ENCODE measurements at regions not wholly inside any gene's neighbourhood (a gene's known extent, or its start where the extent isn't known, plus 50 kb on each side); places are given as distances from the start of the nearest gene placed in this dataset.

DNA sequence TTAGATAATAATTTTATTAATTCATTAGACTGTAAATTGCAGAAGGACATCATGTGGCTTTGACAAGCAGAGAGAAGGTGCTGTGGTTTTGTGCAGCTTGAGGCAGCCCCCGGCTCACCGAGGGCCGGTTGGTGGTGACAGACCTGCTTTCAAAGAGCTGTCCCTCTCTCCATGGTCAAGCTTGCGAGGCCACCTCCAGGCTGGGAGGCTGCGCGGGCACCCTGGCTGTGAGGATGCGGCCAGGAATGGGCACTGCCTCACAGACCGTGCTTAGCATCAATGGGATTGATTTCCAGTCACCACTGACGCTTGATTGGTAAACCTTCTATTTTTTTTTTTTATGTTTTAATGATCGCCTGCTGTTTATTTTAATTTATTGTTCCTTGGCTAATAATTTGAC lies 690.9 kb downstream of the GALR1 start:
- Histone ChIP-seq H3K27ac (ENCODE audit: insufficient read depth, low read length, poor library complexity, severe bottlenecking) (no peak overlapping the region), H3K36me3 (ENCODE audit: control insufficient read depth, insufficient read depth, low read length) (no peaks in the 10 kb centered on the region), H3K27me3 (replicated peaks; ENCODE audit: control insufficient read depth, insufficient read depth, low read length, poor library complexity, severe bottlenecking) (no peaks in the 10 kb centered on the region), H3K9me3 (ENCODE audit: control insufficient read depth, low read length) (no peaks in the 10 kb centered on the region), H3K4me1 (ENCODE audit: control insufficient read depth, insufficient read depth, low read length, poor library complexity, severe bottlenecking) (no peaks in the 10 kb centered on the region), H3K4me3 (ENCODE audit: insufficient read depth, low read depth, low read length, poor library complexity, severe bottlenecking) (no peak overlapping the region)
- DNase-seq = no peak

DNA sequence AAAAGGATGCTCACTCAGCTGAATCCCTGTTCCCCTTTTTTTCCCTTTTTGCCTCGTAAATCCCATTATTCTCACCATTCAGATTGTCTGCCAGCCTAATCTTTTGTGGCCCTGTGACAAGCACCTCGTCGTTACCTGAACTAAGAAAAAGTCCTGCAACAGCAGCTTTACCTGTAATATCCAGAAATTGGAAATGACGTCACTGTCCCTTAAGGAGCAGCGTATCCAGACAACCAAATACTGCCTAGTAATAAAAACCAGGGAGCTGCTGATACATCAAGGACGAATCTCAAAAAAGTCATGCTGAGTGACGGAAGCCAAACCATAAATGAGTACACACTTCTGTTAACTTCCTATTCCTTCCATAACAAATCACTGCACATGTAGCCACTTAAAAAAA lies 694.9 kb downstream of the GALR1 start:
- H3K27ac ChIP-seq (ENCODE audit: insufficient read depth, low read length, poor library complexity, severe bottlenecking) = no peak overlapping the region
- no peaks in the 10 kb centered on the region for H3K4me1 ChIP-seq (ENCODE audit: control insufficient read depth, insufficient read depth, low read length, poor library complexity, severe bottlenecking)
- no peak for DNase-seq
- H3K36me3 ChIP-seq (ENCODE audit: control insufficient read depth, insufficient read depth, low read length) = no peaks in the 10 kb centered on the region
- H3K4me3 ChIP-seq (ENCODE audit: insufficient read depth, low read depth, low read length, poor library complexity, severe bottlenecking) = no peak overlapping the region
- H3K27me3 ChIP-seq (replicated peaks; ENCODE audit: control insufficient read depth, insufficient read depth, low read length, poor library complexity, severe bottlenecking) = no peaks in the 10 kb centered on the region
- no peaks in the 10 kb centered on the region for H3K9me3 ChIP-seq (ENCODE audit: control insufficient read depth, low read length)

DNA sequence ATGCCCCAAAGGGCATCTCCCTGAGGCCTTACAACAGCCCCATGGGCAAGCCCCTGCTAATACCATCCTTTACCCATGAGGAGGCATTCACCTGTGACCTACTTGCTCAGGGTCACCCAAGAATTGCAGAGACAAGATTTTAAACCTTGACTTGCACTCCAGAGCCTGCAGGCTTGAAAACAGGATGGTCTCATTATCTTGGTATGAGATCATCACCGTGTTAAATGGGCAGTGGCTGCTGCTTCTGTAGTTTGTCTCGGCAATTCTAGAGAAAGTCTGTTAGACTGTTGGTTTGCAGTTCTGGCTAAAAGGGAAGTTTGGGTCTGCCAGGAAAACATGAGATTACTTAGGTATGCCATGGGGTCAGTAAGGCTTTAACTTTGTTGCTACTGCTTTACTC lies 698.9 kb downstream of the GALR1 start:
- DNase-seq = no peak
- Histone ChIP-seq H3K4me1 (ENCODE audit: control insufficient read depth, insufficient read depth, low read length, poor library complexity, severe bottlenecking) (no peaks in the 10 kb centered on the region), H3K4me3 (ENCODE audit: insufficient read depth, low read depth, low read length, poor library complexity, severe bottlenecking) (no peak overlapping the region), H3K9me3 (ENCODE audit: control insufficient read depth, low read length) (no peaks in the 10 kb centered on the region), H3K36me3 (ENCODE audit: control insufficient read depth, insufficient read depth, low read length) (no peaks in the 10 kb centered on the region), H3K27ac (ENCODE audit: insufficient read depth, low read length, poor library complexity, severe bottlenecking) (no peak overlapping the region), H3K27me3 (replicated peaks; ENCODE audit: control insufficient read depth, insufficient read depth, low read length, poor library complexity, severe bottlenecking) (no peaks in the 10 kb centered on the region)

DNA sequence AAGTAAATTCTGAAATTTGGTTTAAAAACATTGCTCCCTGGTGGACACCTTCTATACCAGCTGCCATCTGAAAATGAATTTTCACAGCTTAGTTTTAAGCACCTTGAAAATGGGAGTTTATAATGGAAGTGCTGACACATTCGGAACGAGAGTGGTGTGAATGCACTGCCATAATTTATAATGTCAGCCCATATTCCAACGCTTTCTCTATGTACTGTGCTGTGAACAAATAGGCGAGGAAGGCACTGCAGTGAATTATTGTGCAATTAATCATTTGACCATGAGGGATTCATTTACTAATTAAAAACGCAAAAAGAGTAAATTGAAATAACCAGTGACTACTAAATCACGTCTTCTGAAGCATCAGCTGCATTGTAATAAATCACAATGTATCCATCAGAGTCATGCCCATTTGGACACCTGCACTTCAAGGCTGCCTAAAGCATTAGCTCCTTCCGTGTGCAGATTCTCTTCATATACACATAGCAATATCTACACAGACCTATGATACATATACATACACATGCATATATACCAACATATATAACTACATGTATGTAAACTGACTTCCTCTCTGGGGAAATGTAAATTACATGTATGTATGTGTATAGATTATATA lies 699.8 kb downstream of the GALR1 start:
- no peak for DNase-seq

DNA sequence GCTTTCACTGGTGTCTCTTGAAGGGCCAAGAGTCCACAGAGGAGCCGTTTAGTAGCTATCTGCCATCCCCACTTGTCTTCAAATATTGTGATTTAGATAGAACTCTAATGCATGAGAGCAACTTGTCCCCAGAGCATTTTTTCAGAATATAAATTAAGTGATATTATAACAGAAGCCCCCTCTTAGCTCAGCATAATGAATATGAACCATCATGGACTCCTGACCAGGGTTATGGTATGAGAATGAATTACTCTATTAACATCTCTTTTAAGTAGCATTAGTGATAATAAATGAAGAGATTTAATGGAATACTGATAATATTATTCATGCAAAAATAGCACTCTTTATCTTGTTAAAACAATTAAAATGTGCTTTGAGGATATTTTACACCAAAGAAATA lies 709.6 kb downstream of the GALR1 start:
- DNase-seq = no peak

More for the DNA sequence above, 699.8 kb downstream of the GALR1 start:
- no peak overlapping the region for H3K27ac ChIP-seq (ENCODE audit: insufficient read depth, low read length, poor library complexity, severe bottlenecking)
- H3K4me3 ChIP-seq (ENCODE audit: insufficient read depth, low read depth, low read length, poor library complexity, severe bottlenecking) = no peak overlapping the region
- no peaks in the 10 kb centered on the region for H3K4me1 ChIP-seq (ENCODE audit: control insufficient read depth, insufficient read depth, low read length, poor library complexity, severe bottlenecking)
- H3K9me3 ChIP-seq (ENCODE audit: control insufficient read depth, low read length) = no peaks in the 10 kb centered on the region
- no peaks in the 10 kb centered on the region for H3K36me3 ChIP-seq (ENCODE audit: control insufficient read depth, insufficient read depth, low read length)
- no peaks in the 10 kb centered on the region for H3K27me3 ChIP-seq (replicated peaks; ENCODE audit: control insufficient read depth, insufficient read depth, low read length, poor library complexity, severe bottlenecking)

DNA sequence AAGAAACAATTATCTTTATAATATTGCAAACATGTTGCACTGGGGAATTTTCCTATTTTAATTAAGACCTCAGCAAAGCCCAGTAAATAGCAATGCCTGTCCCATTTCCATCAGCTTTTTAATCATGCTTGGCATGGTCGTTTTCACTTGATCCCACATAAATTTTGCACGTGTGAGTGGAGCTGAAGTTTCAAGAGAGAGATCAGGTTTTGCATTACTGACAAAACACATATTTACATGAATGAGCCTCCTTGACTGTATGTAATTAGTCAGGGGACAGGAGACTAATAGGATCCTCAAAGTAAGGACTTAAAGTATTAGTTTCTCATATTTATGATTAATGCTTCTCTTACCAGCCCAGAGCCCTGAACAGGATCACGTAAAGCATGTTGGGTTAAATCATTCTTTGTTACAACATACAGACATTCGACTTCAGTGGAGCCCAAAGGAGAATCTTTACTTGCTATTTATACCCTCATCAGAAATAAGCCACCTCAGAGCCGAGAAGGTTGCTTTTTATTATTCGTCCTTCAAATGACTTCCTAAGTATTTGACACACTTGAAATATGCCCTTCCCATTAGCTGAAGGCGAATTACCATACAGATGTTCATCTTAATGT lies 711.3 kb downstream of the GALR1 start:
- H3K36me3 ChIP-seq (ENCODE audit: control insufficient read depth, insufficient read depth, low read length) = no peaks in the 10 kb centered on the region
- no peaks in the 10 kb centered on the region for H3K9me3 ChIP-seq (ENCODE audit: control insufficient read depth, low read length)
- H3K4me3 ChIP-seq (ENCODE audit: insufficient read depth, low read depth, low read length, poor library complexity, severe bottlenecking) = no peak overlapping the region
- DNase-seq = no peak
- H3K4me1 ChIP-seq (ENCODE audit: control insufficient read depth, insufficient read depth, low read length, poor library complexity, severe bottlenecking) = no peaks in the 10 kb centered on the region
- no peak overlapping the region for H3K27ac ChIP-seq (ENCODE audit: insufficient read depth, low read length, poor library complexity, severe bottlenecking)
- no peaks in the 10 kb centered on the region for H3K27me3 ChIP-seq (replicated peaks; ENCODE audit: control insufficient read depth, insufficient read depth, low read length, poor library complexity, severe bottlenecking)

More for the DNA sequence above, 709.6 kb downstream of the GALR1 start:
- no peaks in the 10 kb centered on the region for H3K36me3 ChIP-seq (ENCODE audit: control insufficient read depth, insufficient read depth, low read length)
- H3K4me3 ChIP-seq (ENCODE audit: insufficient read depth, low read depth, low read length, poor library complexity, severe bottlenecking) = no peak overlapping the region
- no peak overlapping the region for H3K27ac ChIP-seq (ENCODE audit: insufficient read depth, low read length, poor library complexity, severe bottlenecking)
- H3K9me3 ChIP-seq (ENCODE audit: control insufficient read depth, low read length) = no peaks in the 10 kb centered on the region
- no peaks in the 10 kb centered on the region for H3K27me3 ChIP-seq (replicated peaks; ENCODE audit: control insufficient read depth, insufficient read depth, low read length, poor library complexity, severe bottlenecking)
- H3K4me1 ChIP-seq (ENCODE audit: control insufficient read depth, insufficient read depth, low read length, poor library complexity, severe bottlenecking) = no peaks in the 10 kb centered on the region

DNA sequence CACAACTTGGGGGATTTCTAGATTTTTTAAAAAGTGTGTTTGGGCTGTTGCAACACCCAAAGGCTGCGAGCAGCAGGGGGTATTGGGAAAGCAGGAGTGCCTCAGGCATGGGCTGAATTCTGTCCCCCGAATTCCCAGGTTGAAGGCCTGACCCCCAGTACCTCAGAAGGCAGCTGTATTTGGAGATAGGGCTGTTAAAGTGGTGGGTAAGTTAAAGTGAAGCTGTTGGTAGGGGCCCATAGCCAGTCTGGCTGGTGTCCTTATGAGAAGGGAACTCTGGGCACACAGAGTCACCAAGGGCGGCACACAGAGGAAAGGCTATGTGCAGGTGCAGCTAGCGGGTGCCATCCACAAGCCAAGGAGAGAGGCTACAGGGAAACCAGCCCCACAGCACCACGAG lies 717.4 kb downstream of the GALR1 start:
- no peak for DNase-seq
- H3K9me3 ChIP-seq (ENCODE audit: control insufficient read depth, low read length) = no peaks in the 10 kb centered on the region
- no peaks in the 10 kb centered on the region for H3K36me3 ChIP-seq (ENCODE audit: control insufficient read depth, insufficient read depth, low read length)
- H3K4me1 ChIP-seq (ENCODE audit: control insufficient read depth, insufficient read depth, low read length, poor library complexity, severe bottlenecking) = no peaks in the 10 kb centered on the region
- no peaks in the 10 kb centered on the region for H3K27me3 ChIP-seq (replicated peaks; ENCODE audit: control insufficient read depth, insufficient read depth, low read length, poor library complexity, severe bottlenecking)
- H3K27ac ChIP-seq (ENCODE audit: insufficient read depth, low read length, poor library complexity, severe bottlenecking) = no peak overlapping the region
- no peak overlapping the region for H3K4me3 ChIP-seq (ENCODE audit: insufficient read depth, low read depth, low read length, poor library complexity, severe bottlenecking)

DNA sequence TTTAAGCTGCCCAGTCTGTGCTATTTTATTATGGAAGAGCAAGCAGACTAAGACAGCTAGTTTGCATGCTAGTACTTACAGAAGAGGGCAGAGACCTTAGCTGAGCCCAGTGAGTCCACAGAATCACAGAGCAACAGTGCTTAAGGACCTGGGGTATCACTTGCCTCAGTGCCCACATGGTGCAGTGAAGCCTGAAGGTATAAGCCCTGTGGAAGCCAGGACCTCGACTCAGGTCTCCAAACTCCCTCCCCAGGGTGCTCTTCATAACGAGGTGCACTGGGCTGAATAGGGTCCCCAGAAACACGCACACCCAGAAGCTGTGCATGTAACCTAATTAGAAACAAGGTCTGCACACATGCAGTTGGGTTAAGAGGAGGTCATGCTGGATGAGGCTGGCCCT lies 718.1 kb downstream of the GALR1 start:
- Histone ChIP-seq H3K27me3 (replicated peaks; ENCODE audit: control insufficient read depth, insufficient read depth, low read length, poor library complexity, severe bottlenecking) (no peaks in the 10 kb centered on the region), H3K4me1 (ENCODE audit: control insufficient read depth, insufficient read depth, low read length, poor library complexity, severe bottlenecking) (no peaks in the 10 kb centered on the region), H3K4me3 (ENCODE audit: insufficient read depth, low read depth, low read length, poor library complexity, severe bottlenecking) (no peak overlapping the region), H3K36me3 (ENCODE audit: control insufficient read depth, insufficient read depth, low read length) (no peaks in the 10 kb centered on the region), H3K9me3 (ENCODE audit: control insufficient read depth, low read length) (no peaks in the 10 kb centered on the region), H3K27ac (ENCODE audit: insufficient read depth, low read length, poor library complexity, severe bottlenecking) (no peak overlapping the region)
- no peak for DNase-seq

DNA sequence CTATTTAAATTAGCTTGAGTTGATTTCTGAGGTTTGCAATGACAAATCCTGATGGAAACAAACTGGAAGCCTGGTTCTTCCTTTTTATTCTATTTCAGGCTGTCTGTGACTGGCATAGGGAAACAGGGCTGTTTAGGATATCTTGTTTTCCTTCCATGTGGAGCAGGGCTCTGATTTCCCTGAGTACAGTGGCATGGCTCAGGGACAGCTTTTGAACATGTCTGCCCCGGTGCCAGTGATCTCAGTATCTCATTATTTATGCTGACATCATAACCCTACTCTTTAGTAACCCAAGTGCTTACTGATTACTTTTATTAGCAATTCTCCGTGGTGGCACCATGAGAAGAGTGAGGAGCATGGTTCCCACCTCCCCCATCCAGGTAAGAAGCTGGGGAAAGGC lies 720.3 kb downstream of the GALR1 start:
- H3K4me3 ChIP-seq (ENCODE audit: insufficient read depth, low read depth, low read length, poor library complexity, severe bottlenecking) = no peak overlapping the region
- DNase-seq = no peak
- H3K4me1 ChIP-seq (ENCODE audit: control insufficient read depth, insufficient read depth, low read length, poor library complexity, severe bottlenecking) = no peaks in the 10 kb centered on the region
- no peaks in the 10 kb centered on the region for H3K36me3 ChIP-seq (ENCODE audit: control insufficient read depth, insufficient read depth, low read length)
- no peaks in the 10 kb centered on the region for H3K9me3 ChIP-seq (ENCODE audit: control insufficient read depth, low read length)
- no peaks in the 10 kb centered on the region for H3K27me3 ChIP-seq (replicated peaks; ENCODE audit: control insufficient read depth, insufficient read depth, low read length, poor library complexity, severe bottlenecking)
- no peak overlapping the region for H3K27ac ChIP-seq (ENCODE audit: insufficient read depth, low read length, poor library complexity, severe bottlenecking)

DNA sequence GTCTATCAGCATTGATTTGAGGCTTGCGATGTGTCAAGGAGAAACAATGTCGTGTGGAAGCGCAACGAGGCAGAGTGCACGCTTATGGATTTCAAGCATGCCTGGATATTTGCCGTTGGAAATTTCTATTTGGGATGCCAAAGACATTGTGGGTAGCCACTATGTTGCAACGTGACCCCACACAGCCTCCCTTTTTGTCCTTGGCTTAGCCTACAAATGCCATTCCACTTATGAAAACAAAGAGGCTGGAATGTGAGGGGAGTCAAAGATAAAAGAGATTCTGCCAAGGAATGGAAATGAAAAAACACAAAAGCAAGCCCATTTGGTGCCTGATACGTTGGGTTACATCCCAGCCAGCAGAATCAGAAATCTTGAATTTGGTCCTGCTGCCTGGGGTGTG lies 721.2 kb downstream of the GALR1 start:
- Histone ChIP-seq H3K9me3 (ENCODE audit: control insufficient read depth, low read length) (no peaks in the 10 kb centered on the region), H3K27ac (ENCODE audit: insufficient read depth, low read length, poor library complexity, severe bottlenecking) (no peak overlapping the region), H3K4me1 (ENCODE audit: control insufficient read depth, insufficient read depth, low read length, poor library complexity, severe bottlenecking) (no peaks in the 10 kb centered on the region), H3K27me3 (replicated peaks; ENCODE audit: control insufficient read depth, insufficient read depth, low read length, poor library complexity, severe bottlenecking) (no peaks in the 10 kb centered on the region), H3K36me3 (ENCODE audit: control insufficient read depth, insufficient read depth, low read length) (no peaks in the 10 kb centered on the region), H3K4me3 (ENCODE audit: insufficient read depth, low read depth, low read length, poor library complexity, severe bottlenecking) (no peak overlapping the region)
- DNase-seq = no peak

Data from effector memory CD4-positive, alpha-beta T cell (primary cell).